ENCODE measurements at regions not wholly inside any gene's neighbourhood (a gene's known extent, or its start where the extent isn't known, plus 50 kb on each side); places are given as distances from the start of the nearest gene placed in this dataset.

GRCh38 chr2:34037157-34037556 lies 438.1 kb upstream of the FAM98A start:
- no peaks in the 10 kb centered on the region for H3K27me3 ChIP-seq (ENCODE audit: control insufficient read depth, insufficient read depth)
- no peak for ATAC-seq
- H3K4me1 ChIP-seq (ENCODE audit: control insufficient read depth, insufficient read depth, low read length) = no peaks in the 10 kb centered on the region
- H3K27ac ChIP-seq (ENCODE audit: low read length) = no peak overlapping the region
- intact Hi-C loops (cut with DNase I) = no loop called here
- H3K4me3 ChIP-seq (ENCODE audit: low read length) = no peak overlapping the region
- no peaks in the 10 kb centered on the region for H3K9me3 ChIP-seq (ENCODE audit: control insufficient read depth, low read length)
- 82% methylated on average over 3 of the region's 3 CpGs for WGBS
- no peak for DNase-seq

GRCh38 chr2:34031097-34031496 lies 432.0 kb upstream of the FAM98A start:
- no peak for DNase-seq
- no peaks in the 10 kb centered on the region for H3K27me3 ChIP-seq (ENCODE audit: control insufficient read depth, insufficient read depth)
- 31% methylated on average over 1 of the region's 1 CpG for WGBS
- H3K9me3 ChIP-seq (ENCODE audit: control insufficient read depth, low read length) = no peaks in the 10 kb centered on the region
- H3K4me3 ChIP-seq (ENCODE audit: low read length) = no peak overlapping the region
- no peaks in the 10 kb centered on the region for H3K4me1 ChIP-seq (ENCODE audit: control insufficient read depth, insufficient read depth, low read length)
- no peak overlapping the region for H3K27ac ChIP-seq (ENCODE audit: low read length)
- ATAC-seq = peak; percentile 57 to 77
- intact Hi-C loops (cut with DNase I) = no loop called here

GRCh38 chr2:34030273-34030672 lies 431.2 kb upstream of the FAM98A start:
- WGBS = 84% methylated on average over 1 of the region's 1 CpG
- ATAC-seq (no peak), DNase-seq (no peak)
- Histone ChIP-seq H3K4me3 (ENCODE audit: low read length) (no peak overlapping the region), H3K9me3 (ENCODE audit: control insufficient read depth, low read length) (no peaks in the 10 kb centered on the region), H3K27me3 (ENCODE audit: control insufficient read depth, insufficient read depth) (no peaks in the 10 kb centered on the region), H3K27ac (ENCODE audit: low read length) (no peak overlapping the region), H3K4me1 (ENCODE audit: control insufficient read depth, insufficient read depth, low read length) (no peaks in the 10 kb centered on the region)
- intact Hi-C loops (cut with DNase I) = no loop called here

- H3K9me3 ChIP-seq (ENCODE audit: control insufficient read depth, low read length) = no peaks in the 10 kb centered on the region
- H3K4me1 ChIP-seq (ENCODE audit: control insufficient read depth, insufficient read depth, low read length) = no peaks in the 10 kb centered on the region
- DNase-seq = no peak
- WGBS = 64% methylated on average over 3 of the region's 3 CpGs
- no peak overlapping the region for H3K27ac ChIP-seq (ENCODE audit: low read length)
- H3K27me3 ChIP-seq (ENCODE audit: control insufficient read depth, insufficient read depth) = no peaks in the 10 kb centered on the region
- H3K4me3 ChIP-seq (ENCODE audit: low read length) = no peak overlapping the region
- intact Hi-C loops (cut with DNase I) = no loop called here
- no peak for ATAC-seq
Measured at GRCh38 chr2:34029073-34029472, 430.0 kb upstream of the FAM98A start.

GRCh38 chr2:34025196-34025595 lies 426.1 kb upstream of the FAM98A start:
- no peaks in the 10 kb centered on the region for H3K4me1 ChIP-seq (ENCODE audit: control insufficient read depth, insufficient read depth, low read length)
- intact Hi-C loops (cut with DNase I) = no loop called here
- no peaks in the 10 kb centered on the region for H3K27me3 ChIP-seq (ENCODE audit: control insufficient read depth, insufficient read depth)
- no peak overlapping the region for H3K27ac ChIP-seq (ENCODE audit: low read length)
- DNase-seq = no peak
- 91% methylated on average over 1 of the region's 1 CpG for WGBS
- no peak for ATAC-seq
- H3K9me3 ChIP-seq (ENCODE audit: control insufficient read depth, low read length) = no peaks in the 10 kb centered on the region
- H3K4me3 ChIP-seq (ENCODE audit: low read length) = no peak overlapping the region

GRCh38 chr2:34012715-34013302 lies 413.7 kb upstream of the FAM98A start:
- ATAC-seq = peak; percentile 69 to 82
- WGBS = 11% methylated on average over 6 of the region's 6 CpGs
- H3K27ac ChIP-seq (ENCODE audit: low read length) = no peak overlapping the region
- no peaks in the 10 kb centered on the region for H3K4me1 ChIP-seq (ENCODE audit: control insufficient read depth, insufficient read depth, low read length)
- intact Hi-C loops (cut with DNase I) = loop anchor here in 1 of 4 donors (5.0 kb wide), 1 partner anchor 559 kb away; no protein-coding TSS in a partner anchor
- H3K27me3 ChIP-seq (ENCODE audit: control insufficient read depth, insufficient read depth) = no peaks in the 10 kb centered on the region
- H3K4me3 ChIP-seq (ENCODE audit: low read length) = no peak overlapping the region
- peak; percentile 44 to 70 (median 68) for DNase-seq
- no peaks in the 10 kb centered on the region for H3K9me3 ChIP-seq (ENCODE audit: control insufficient read depth, low read length)

GRCh38 chr2:34011684-34012083 lies 412.6 kb upstream of the FAM98A start:
- Histone ChIP-seq H3K27ac (ENCODE audit: low read length) (no peak overlapping the region), H3K4me3 (ENCODE audit: low read length) (no peak overlapping the region), H3K9me3 (ENCODE audit: control insufficient read depth, low read length) (no peaks in the 10 kb centered on the region), H3K4me1 (ENCODE audit: control insufficient read depth, insufficient read depth, low read length) (no peaks in the 10 kb centered on the region), H3K27me3 (ENCODE audit: control insufficient read depth, insufficient read depth) (no peaks in the 10 kb centered on the region)
- ATAC-seq = no peak
- DNase-seq = no peak
- intact Hi-C loops (cut with DNase I) = loop anchor here in 1 of 4 donors (5.0 kb wide), 1 partner anchor 561 kb away; no protein-coding TSS in a partner anchor
- 90% methylated on average over 2 of the region's 2 CpGs for WGBS

- Histone ChIP-seq H3K4me3 (ENCODE audit: low read length) (no peak overlapping the region), H3K27ac (ENCODE audit: low read length) (no peak overlapping the region), H3K9me3 (ENCODE audit: control insufficient read depth, low read length) (no peaks in the 10 kb centered on the region), H3K4me1 (ENCODE audit: control insufficient read depth, insufficient read depth, low read length) (no peaks in the 10 kb centered on the region), H3K27me3 (ENCODE audit: control insufficient read depth, insufficient read depth) (no peaks in the 10 kb centered on the region)
- ATAC-seq = no peak
- intact Hi-C loops (cut with DNase I) = loop anchor here in 1 of 4 donors (10.0 kb wide), 1 partner anchor 569 kb away; no protein-coding TSS in a partner anchor
- no peak for DNase-seq
- WGBS = 88% methylated on average over 3 of the region's 3 CpGs
Measured at GRCh38 chr2:34005901-34006300, 406.8 kb upstream of the FAM98A start.

- Histone ChIP-seq H3K4me1 (ENCODE audit: control insufficient read depth, insufficient read depth, low read length) (no peaks in the 10 kb centered on the region), H3K4me3 (ENCODE audit: low read length) (no peak overlapping the region), H3K27me3 (ENCODE audit: control insufficient read depth, insufficient read depth) (no peaks in the 10 kb centered on the region), H3K9me3 (ENCODE audit: control insufficient read depth, low read length) (no peaks in the 10 kb centered on the region), H3K27ac (ENCODE audit: low read length) (no peak overlapping the region)
- DNase-seq (no peak), ATAC-seq (no peak)
- WGBS = 72% methylated on average over 6 of the region's 6 CpGs
- intact Hi-C loops (cut with DNase I) = loop anchor here in 1 of 4 donors (10.0 kb wide), 1 partner anchor 570 kb away; no protein-coding TSS in a partner anchor
Measured at GRCh38 chr2:34004936-34005335, 405.8 kb upstream of the FAM98A start.

- no peak overlapping the region for H3K27ac ChIP-seq (ENCODE audit: low read length)
- WGBS = 70% methylated on average over 4 of the region's 4 CpGs
- no peaks in the 10 kb centered on the region for H3K4me1 ChIP-seq (ENCODE audit: control insufficient read depth, insufficient read depth, low read length)
- intact Hi-C loops (cut with DNase I) = loop anchor here in 1 of 4 donors (10.0 kb wide), 1 partner anchor 571 kb away; no protein-coding TSS in a partner anchor
- no peak for ATAC-seq
- no peaks in the 10 kb centered on the region for H3K27me3 ChIP-seq (ENCODE audit: control insufficient read depth, insufficient read depth)
- no peak overlapping the region for H3K4me3 ChIP-seq (ENCODE audit: low read length)
- no peak for DNase-seq
- H3K9me3 ChIP-seq (ENCODE audit: control insufficient read depth, low read length) = no peaks in the 10 kb centered on the region
Measured at GRCh38 chr2:34003795-34004194, 404.7 kb upstream of the FAM98A start.

GRCh38 chr2:34001557-34001956 lies 402.5 kb upstream of the FAM98A start:
- ATAC-seq = no peak
- Histone ChIP-seq H3K4me3 (ENCODE audit: low read length) (no peak overlapping the region), H3K27ac (ENCODE audit: low read length) (no peak overlapping the region), H3K4me1 (ENCODE audit: control insufficient read depth, insufficient read depth, low read length) (no peaks in the 10 kb centered on the region), H3K27me3 (ENCODE audit: control insufficient read depth, insufficient read depth) (no peaks in the 10 kb centered on the region), H3K9me3 (ENCODE audit: control insufficient read depth, low read length) (no peaks in the 10 kb centered on the region)
- no peak for DNase-seq
- intact Hi-C loops (cut with DNase I) = loop anchor here in 1 of 4 donors (10.0 kb wide), 1 partner anchor 573 kb away; no protein-coding TSS in a partner anchor
- whole genome bisulfite sequencing = 89% methylated on average over 2 of the region's 2 CpGs

GRCh38 chr2:33984131-33984530 lies 385.0 kb upstream of the FAM98A start:
- no peak for DNase-seq
- no peak overlapping the region for H3K4me3 ChIP-seq (ENCODE audit: low read length)
- no peaks in the 10 kb centered on the region for H3K4me1 ChIP-seq (ENCODE audit: control insufficient read depth, insufficient read depth, low read length)
- WGBS = 48% methylated on average over 2 of the region's 2 CpGs
- intact Hi-C loops (cut with DNase I) = no loop called here
- no peaks in the 10 kb centered on the region for H3K27me3 ChIP-seq (ENCODE audit: control insufficient read depth, insufficient read depth)
- no peak overlapping the region for H3K27ac ChIP-seq (ENCODE audit: low read length)
- no peak for ATAC-seq
- no peaks in the 10 kb centered on the region for H3K9me3 ChIP-seq (ENCODE audit: control insufficient read depth, low read length)

Measured in right cardiac atrium (tissue), 5 donors.